SK-N-SH (cell line): ENCODE measurements at regions not wholly inside any gene's neighbourhood (a gene's known extent, or its start where the extent isn't known, plus 50 kb on each side); places are given as distances from the start of the nearest gene placed in this dataset.
"Not testable (repeated sequence)": the region's sequence is repeated elsewhere in the genome, so short reads cannot be mapped to it uniquely, and the experiment has no call there.

Source experiments
- CTCF ChIA-PET: fragments of 300-600, 350-600 bp; formaldehyde crosslinking; extraction: SDS; loops from one replicate; lab custom pipeline; 2021; lab: Yijun Ruan, JAX
- POLR2A ChIA-PET: fragments of 350-600 bp; sonication (Branson Sonifier 250); formaldehyde crosslinking; extraction: SDS; loops from one replicate; lab custom pipeline; 2020; ENCODE audit warnings: antibody characterized with exemption, inconsistent platforms; lab: Yijun Ruan, JAX
- DNase-seq: peaks from one replicate; pipeline ENCODE4 v3.0.0; 2012
- H2AFZ ChIP-seq: fragments of 200-600 bp; sonication (generic); 2 replicates; pipeline ENCODE4 v1.8.1; 2016; ENCODE audit warnings: antibody characterized with exemption, mild to moderate bottlenecking, low read depth
- H3F3A ChIP-seq: fragments of 200-600 bp; sonication (generic); replicated peaks from 2 replicates; pipeline ENCODE3; 2016; ENCODE audit warnings: antibody characterized with exemption, mild to moderate bottlenecking; ENCODE audit not compliant: insufficient read depth
- H3K27ac ChIP-seq, 2 experiments: fragments of 200-500 bp in 1 of 2; fragments of 200-600 bp in 1 of 2; sonication (Bioruptor generic) in 1 of 2; sonication (generic), shearing (Covaris generic) in 1 of 2; 2 replicates each; pipeline versions ENCODE4 v1.5.1 to v1.6.1; 2014 to 2016; ENCODE audit warnings: low read depth in 2 of 2, inconsistent platforms in 1 of 2, low read length in 1 of 2, mild to moderate bottlenecking in 1 of 2, mixed read lengths in 1 of 2
- H3K27me3 ChIP-seq: fragments of 200-600 bp; sonication (generic), shearing (Covaris generic); 2 replicates; pipeline ENCODE4 v1.6.1; 2016; ENCODE audit warnings: mixed run types; ENCODE audit not compliant: insufficient read depth
- H3K36me3 ChIP-seq, 2 experiments: fragments of 200-500 bp in 1 of 2; fragments of 200-600 bp in 1 of 2; sonication (Bioruptor generic) in 1 of 2; sonication (generic) in 1 of 2; replicated peaks in 1 of 2; 2 replicates each; pipeline versions ENCODE3 to v1.5.1; 2014 to 2016; ENCODE audit warnings: low read length in 1 of 2, mild to moderate bottlenecking in 1 of 2; ENCODE audit not compliant: insufficient read depth in 2 of 2, control insufficient read depth in 1 of 2
- H3K4me1 ChIP-seq, 2 experiments: fragments of 200-500 bp in 1 of 2; fragments of 200-600 bp in 1 of 2; sonication (Bioruptor generic) in 1 of 2; sonication (generic), shearing (Covaris generic) in 1 of 2; 2 replicates each; pipeline versions ENCODE4 v1.5.1 to v1.6.1; 2014 to 2016; ENCODE audit warnings: low read depth in 1 of 2, low read length in 1 of 2, mixed run types in 1 of 2; ENCODE audit not compliant: insufficient read depth in 2 of 2, control insufficient read depth in 1 of 2
- H3K4me2 ChIP-seq: fragments of 200-600 bp; sonication (generic), shearing (Covaris generic); 2 replicates; pipeline ENCODE4 v1.6.1; 2017; ENCODE audit warnings: mixed run types
- H3K4me3 ChIP-seq, 2 experiments: fragments of 200-500 bp in 1 of 2; fragments of 200-600 bp in 1 of 2; sonication (Bioruptor generic) in 1 of 2; sonication (generic), shearing (Covaris generic) in 1 of 2; 2 replicates each; pipeline versions ENCODE4 v1.5.1 to v1.8.1; 2014 to 2016; ENCODE audit warnings: low read depth in 2 of 2, inconsistent platforms in 1 of 2, low read length in 1 of 2, mild to moderate bottlenecking in 1 of 2, mixed read lengths in 1 of 2, moderate library complexity in 1 of 2
- H3K79me2 ChIP-seq: fragments of 200-600 bp; sonication (generic); 2 replicates; pipeline ENCODE4 v1.8.1; 2017; ENCODE audit warnings: mild to moderate bottlenecking; ENCODE audit not compliant: insufficient read depth
- H3K9ac ChIP-seq: fragments of 200-600 bp; sonication (generic); 2 replicates; pipeline ENCODE4 v1.6.1; 2017; ENCODE audit warnings: mixed run types
- H3K9me2 ChIP-seq: fragments of 200-600 bp; sonication (generic); 2 replicates; pipeline ENCODE4 v1.6.1; 2017; ENCODE audit warnings: mixed run types
- H3K9me3 ChIP-seq: fragments of 200-600 bp; sonication (generic); 2 replicates; pipeline ENCODE4 v1.6.1; 2017; ENCODE audit warnings: mixed run types, mild to moderate bottlenecking, moderate library complexity
- H4K20me1 ChIP-seq: fragments of 200-600 bp; sonication (generic); 2 replicates; pipeline ENCODE4 v1.6.1; 2017; ENCODE audit warnings: mild to moderate bottlenecking, mixed run types; ENCODE audit not compliant: insufficient read depth
- EP300 ChIP-seq, 2 experiments: IDR thresholded peaks; 2 replicates each; pipeline versions ENCODE4 v1.4.0 to v1.6.1; 2012; ENCODE audit warnings: borderline replicate concordance in 1 of 2, low read depth in 1 of 2, low read length in 1 of 2
- EZH2phosphoT487 ChIP-seq: fragments of 200-600 bp; sonication (generic); IDR thresholded peaks from 2 replicates; pipeline ENCODE4 v1.6.1; 2017; ENCODE audit warnings: low read depth, mixed run types, mild to moderate bottlenecking, antibody characterized with exemption, moderate library complexity, borderline replicate concordance
- FOXJ3 ChIP-seq: sonication (generic); formaldehyde crosslinking; IDR thresholded peaks from 2 replicates; pipeline ENCODE4 v1.5.1; 2020; ENCODE audit warnings: mild to moderate bottlenecking, missing genetic modification reagents
- GATA2 ChIP-seq: sonication (generic); formaldehyde crosslinking; IDR thresholded peaks from 2 replicates; pipeline ENCODE4 v1.5.0; 2020; ENCODE audit warnings: mild to moderate bottlenecking, missing genetic modification reagents
- MEF2A ChIP-seq: IDR thresholded peaks from 2 replicates; pipeline ENCODE4 v1.4.0; 2012; ENCODE audit warnings: low read depth, borderline replicate concordance
- NRF1 ChIP-seq: IDR thresholded peaks from 2 replicates; pipeline ENCODE4 v1.6.1; 2012; ENCODE audit warnings: low read depth, mild to moderate bottlenecking, low read length
- SIN3A ChIP-seq: IDR thresholded peaks from 2 replicates; pipeline ENCODE4 v1.6.1; 2012; ENCODE audit warnings: low read depth, mild to moderate bottlenecking, low read length, moderate library complexity, borderline replicate concordance
- SMC3 ChIP-seq: IDR thresholded peaks from 2 replicates; pipeline ENCODE4 v1.6.1; 2012; ENCODE audit warnings: low read depth, low read length, improper control_type of control experiment
- TCF12 ChIP-seq: IDR thresholded peaks from 2 replicates; pipeline ENCODE4 v1.4.0; 2012
- WGBS: methylation state at CpG from one replicate; pipeline ENCODE4 v1.1.6; 2017; ENCODE audit warnings: low lambda C conversion rate; 5-methylcytosine and 5-hydroxymethylcytosine counted together
- TF ChIP-seq, protein P1 (sequence below): fragments of 200-600 bp; sonication (generic); IDR thresholded peaks from 2 replicates; pipeline ENCODE4 v1.6.1; 2017; ENCODE audit warnings: antibody characterized with exemption, mild to moderate bottlenecking, moderate library complexity

DNA sequence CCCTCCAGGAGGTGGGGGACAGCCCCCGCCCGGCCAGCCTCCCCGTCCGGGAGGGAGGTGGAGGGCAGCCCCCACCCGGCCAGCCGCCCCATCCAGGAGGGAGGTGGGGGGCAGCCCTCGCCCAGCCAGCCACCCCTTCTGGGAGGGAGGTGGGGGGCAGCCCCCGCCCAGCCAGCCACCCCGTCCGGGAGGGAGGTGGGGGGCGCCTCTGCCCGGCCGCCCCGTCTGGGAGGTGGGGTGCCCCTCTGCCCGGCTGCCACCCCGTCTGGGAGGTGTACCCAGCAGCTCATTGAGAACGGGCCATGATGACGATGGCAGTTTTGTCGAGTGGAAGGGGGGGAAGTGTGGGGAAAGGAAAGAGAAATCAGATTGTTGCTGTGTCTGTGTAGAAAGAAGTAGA is 81.9 kb upstream of the NALF2 start:
- WGBS, result 30% methylated on average over 7 of the region's 19 CpGs
- H3K27me3 ChIP-seq, H3K9me3 ChIP-seq, DNase-seq, H3K4me1 ChIP-seq, H4K20me1 ChIP-seq, H3K4me3 ChIP-seq, H3F3A ChIP-seq, H3K27ac ChIP-seq, H3K79me2 ChIP-seq, POLR2A ChIA-PET, H2AFZ ChIP-seq, CTCF ChIA-PET, H3K36me3 ChIP-seq, H3K4me2 ChIP-seq, H3K9ac ChIP-seq, H3K9me2 ChIP-seq: not testable (repeated sequence)

DNA sequence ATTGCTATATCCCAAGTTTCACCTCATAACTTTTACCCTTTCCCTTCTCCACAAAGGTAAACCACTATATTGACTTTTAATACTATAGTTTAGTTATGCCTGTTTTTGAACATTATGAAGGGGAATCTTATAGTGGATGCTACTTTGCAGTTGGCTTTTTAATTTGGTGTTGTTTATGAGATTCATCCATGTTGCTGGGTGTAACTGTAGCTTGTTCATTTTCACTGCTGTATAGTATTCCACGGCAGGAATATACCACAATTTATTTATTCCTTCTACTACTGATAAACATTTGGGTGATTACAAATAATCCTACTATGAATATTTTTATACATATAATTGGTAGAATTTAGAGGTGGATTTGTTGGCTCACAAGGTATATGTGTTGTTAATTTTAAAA is 88.4 kb upstream of the NALF2 start:
- H4K20me1 ChIP-seq, result no peaks in the 10 kb centered on the region
- no peak for DNase-seq
- no peak overlapping the region for H2AFZ ChIP-seq
- H3K27ac ChIP-seq, result no peak overlapping the region
- peaks cover 4% of the 10 kb centered on the region; the same call in 1 of the 2 replicates for H3K27me3 ChIP-seq
- H3F3A ChIP-seq, result no peaks in the 10 kb centered on the region
- CTCF ChIA-PET, result interaction anchor here (2.1 kb wide), 2 partner anchors 9 to 27 kb away, joined by 6 to 10 read pairs; no protein-coding TSS in a partner anchor
- no peaks in the 10 kb centered on the region; the same call in 1 of the 2 replicates for H3K9me3 ChIP-seq
- no peaks in the 10 kb centered on the region for H3K9me2 ChIP-seq
- TF ChIP-seq, protein P1, sequence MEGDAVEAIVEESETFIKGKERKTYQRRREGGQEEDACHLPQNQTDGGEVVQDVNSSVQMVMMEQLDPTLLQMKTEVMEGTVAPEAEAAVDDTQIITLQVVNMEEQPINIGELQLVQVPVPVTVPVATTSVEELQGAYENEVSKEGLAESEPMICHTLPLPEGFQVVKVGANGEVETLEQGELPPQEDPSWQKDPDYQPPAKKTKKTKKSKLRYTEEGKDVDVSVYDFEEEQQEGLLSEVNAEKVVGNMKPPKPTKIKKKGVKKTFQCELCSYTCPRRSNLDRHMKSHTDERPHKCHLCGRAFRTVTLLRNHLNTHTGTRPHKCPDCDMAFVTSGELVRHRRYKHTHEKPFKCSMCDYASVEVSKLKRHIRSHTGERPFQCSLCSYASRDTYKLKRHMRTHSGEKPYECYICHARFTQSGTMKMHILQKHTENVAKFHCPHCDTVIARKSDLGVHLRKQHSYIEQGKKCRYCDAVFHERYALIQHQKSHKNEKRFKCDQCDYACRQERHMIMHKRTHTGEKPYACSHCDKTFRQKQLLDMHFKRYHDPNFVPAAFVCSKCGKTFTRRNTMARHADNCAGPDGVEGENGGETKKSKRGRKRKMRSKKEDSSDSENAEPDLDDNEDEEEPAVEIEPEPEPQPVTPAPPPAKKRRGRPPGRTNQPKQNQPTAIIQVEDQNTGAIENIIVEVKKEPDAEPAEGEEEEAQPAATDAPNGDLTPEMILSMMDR, result no peak
- TF ChIP-seq MEF2A (no peak), EP300 (IDR thresholded peaks at IDR 0.05; ENCODE audit: borderline replicate concordance in 1 of 2, low read depth in 1 of 2, low read length in 1 of 2) (no peak), NRF1 (no peak), SMC3 (no peak)
- no peaks in the 10 kb centered on the region for H3K36me3 ChIP-seq
- H3K79me2 ChIP-seq, result no peaks in the 10 kb centered on the region
- H3K4me1 ChIP-seq, result no peaks in the 10 kb centered on the region
- H3K4me2 ChIP-seq, result no peak overlapping the region
- 8% methylated on average over 1 of the region's 1 CpG for WGBS
- no peak overlapping the region for H3K4me3 ChIP-seq
- POLR2A ChIA-PET, result no interaction called here
- H3K9ac ChIP-seq, result no peak overlapping the region

DNA sequence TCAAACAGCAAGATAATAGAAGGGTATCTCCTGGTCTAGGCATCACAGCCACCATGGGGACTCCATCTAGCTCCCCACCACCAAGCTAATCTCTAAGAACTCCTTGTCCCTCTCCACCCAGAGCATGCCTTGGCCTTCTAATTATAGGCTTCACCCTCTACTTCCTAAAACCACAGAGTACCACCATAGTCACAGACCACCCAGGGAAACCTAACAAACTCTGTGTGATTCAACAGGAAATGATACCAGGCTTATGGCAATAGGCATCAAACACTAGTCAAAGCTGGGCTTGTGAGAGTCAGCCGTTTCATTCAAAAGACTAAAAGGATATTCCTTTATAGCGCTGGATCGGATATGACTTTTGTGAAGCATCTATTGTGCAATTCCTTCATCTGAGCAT is 91.5 kb upstream of the NALF2 start:
- no peak overlapping the region for H3K4me3 ChIP-seq
- TF ChIP-seq FOXJ3, result no peak
- no peak for TF ChIP-seq GATA2 (CRISPR knock-in tag)
- no peak for TF ChIP-seq EZH2phosphoT487
- no peak for TF ChIP-seq SIN3A
- TF ChIP-seq NRF1, result no peak
- TF ChIP-seq TCF12, result no peak
- TF ChIP-seq, all 33 proteins: peak for 0
- no peaks in the 10 kb centered on the region for H3K9me2 ChIP-seq
- no peak for DNase-seq
- no peaks in the 10 kb centered on the region; the same call in 1 of the 2 replicates for H3K27me3 ChIP-seq
- H3K9me3 ChIP-seq, result no peaks in the 10 kb centered on the region; the same call in 1 of the 2 replicates
- no peaks in the 10 kb centered on the region for H3K36me3 ChIP-seq
- no peaks in the 10 kb centered on the region for H3K4me1 ChIP-seq
- H3K27ac ChIP-seq, result no peak overlapping the region
- ChIA-PET POLR2A (no interaction called here), CTCF (interaction anchor here (1.0 kb wide), 1 partner anchor 12 kb away, joined by 3 read pairs; no protein-coding TSS in a partner anchor)
- H4K20me1 ChIP-seq, result no peaks in the 10 kb centered on the region
- H3K79me2 ChIP-seq, result no peaks in the 10 kb centered on the region
- H2AFZ ChIP-seq, result no peak overlapping the region
- no peak overlapping the region for H3K4me2 ChIP-seq
- no peaks in the 10 kb centered on the region for H3F3A ChIP-seq
- 46% methylated on average over 3 of the region's 3 CpGs for WGBS
- no peak overlapping the region for H3K9ac ChIP-seq
